HG02642 (cell line): ENCODE measurements at regions not wholly inside any gene's neighbourhood (a gene's known extent, or its start where the extent isn't known, plus 50 kb on each side); places are given as distances from the start of the nearest gene placed in this dataset.
"Not testable (repeated sequence)": the region's sequence is repeated elsewhere in the genome, so short reads cannot be mapped to it uniquely, and the experiment has no call there.

ENCODE experiments used
- ATAC-seq: cut with Tn5 transposase; IDR thresholded peaks from one replicate; pipeline ENCODE4 v1.9.1; 2021; ENCODE audit warnings: mild to moderate bottlenecking; ENCODE audit not compliant: unreplicated experiment, poor library complexity

DNA sequence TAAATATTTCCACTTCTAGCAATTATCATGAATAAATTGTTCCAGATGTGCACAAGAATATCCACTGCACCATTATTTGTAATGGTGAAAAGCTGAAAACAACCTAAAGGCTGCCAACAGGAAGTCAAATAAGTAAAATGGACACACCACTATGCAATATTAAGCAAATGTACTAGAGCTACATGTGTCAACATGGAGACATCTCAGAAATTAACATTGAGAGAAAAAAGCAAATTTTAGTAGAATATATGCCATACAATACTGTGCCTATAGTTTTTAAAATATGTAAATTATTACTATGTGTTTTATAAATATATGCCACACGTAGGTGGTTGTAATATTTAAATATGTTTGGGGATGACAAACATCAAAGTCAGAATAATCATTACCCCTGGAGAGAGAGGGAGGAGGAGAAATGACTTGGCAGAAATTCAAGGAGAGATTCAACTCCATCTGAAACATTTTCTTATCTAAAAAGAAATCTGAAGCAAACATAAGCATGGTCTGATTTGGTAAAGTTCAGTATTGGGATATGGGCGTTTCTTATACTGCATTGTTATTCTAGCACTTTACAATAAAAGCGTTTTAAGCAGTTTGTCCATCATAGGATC is 475.5 kb downstream of the QKI start:
- no peak for ATAC-seq

DNA sequence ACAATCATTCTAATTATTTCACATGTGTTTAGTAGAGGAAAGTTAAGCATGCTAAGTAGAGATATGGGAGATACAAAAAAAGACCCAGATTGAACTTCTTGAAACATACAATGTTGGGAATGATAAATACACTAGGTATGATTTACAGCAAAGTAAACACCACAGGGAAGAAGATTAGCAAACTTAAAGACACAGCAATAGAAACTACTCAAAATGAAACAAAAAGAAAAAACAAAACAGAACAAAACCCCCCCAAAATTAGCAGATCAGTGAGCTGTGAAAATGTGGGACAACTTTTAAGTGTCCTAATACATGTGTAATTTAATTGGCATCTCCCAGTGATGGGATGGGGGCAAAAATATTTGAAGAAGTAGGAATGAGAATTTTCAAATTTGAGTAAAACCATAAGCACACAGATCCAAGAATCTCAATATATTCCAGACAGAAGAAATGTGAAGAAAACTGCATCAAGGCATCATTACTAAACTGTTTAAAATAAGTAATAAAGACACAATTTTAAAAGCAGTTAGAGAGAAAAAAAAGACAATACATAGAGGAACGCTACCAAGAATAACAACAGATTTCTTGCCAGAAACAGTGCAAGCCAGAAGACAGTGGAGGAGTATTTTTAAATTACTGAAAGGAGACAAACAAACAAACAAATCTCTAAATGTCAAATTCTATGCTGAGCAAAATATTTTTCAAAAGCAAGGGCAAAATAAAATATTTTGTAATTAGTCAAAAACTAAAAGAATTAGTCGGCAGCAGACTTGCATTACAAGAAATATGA is 473.7 kb downstream of the QKI start:
- ATAC-seq = no peak

DNA sequence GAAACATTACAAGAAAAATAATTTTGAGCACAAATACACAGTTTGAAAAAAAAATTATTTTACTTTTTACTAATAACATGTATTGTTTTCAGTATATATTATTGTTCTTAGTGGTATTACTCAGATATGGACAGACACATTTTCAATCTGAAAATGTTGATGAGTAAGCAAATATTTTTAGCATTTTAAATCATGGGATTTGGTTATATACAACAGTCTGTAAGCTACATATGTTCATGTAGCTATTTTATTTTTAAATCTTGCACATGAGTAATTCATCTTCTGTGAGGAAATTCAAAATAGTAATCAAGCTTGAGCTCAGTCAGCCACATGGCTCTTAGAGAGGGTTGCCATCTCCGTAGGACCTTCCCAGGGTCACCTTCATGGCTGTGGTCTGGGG is 471.9 kb downstream of the QKI start:
- ATAC-seq = no peak

DNA sequence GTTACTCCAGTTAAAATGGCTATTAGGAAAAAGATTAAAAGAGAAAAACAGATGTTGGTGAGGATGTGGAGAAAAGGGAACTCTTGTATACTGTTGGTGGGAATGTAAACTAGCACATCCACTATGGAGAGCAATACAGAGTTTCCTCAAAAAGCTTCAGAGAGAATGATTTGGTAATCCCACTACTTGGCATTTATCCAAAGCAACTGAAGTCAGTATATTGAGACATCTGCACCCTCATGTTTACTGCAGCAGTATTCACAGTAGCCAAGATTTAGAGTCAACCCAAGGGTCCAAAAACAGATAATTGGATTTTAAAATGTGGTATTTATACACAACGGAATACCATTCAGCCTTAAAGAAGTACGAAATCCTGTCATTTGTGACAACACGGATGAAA is 469.5 kb downstream of the QKI start:
- ATAC-seq = no peak

DNA sequence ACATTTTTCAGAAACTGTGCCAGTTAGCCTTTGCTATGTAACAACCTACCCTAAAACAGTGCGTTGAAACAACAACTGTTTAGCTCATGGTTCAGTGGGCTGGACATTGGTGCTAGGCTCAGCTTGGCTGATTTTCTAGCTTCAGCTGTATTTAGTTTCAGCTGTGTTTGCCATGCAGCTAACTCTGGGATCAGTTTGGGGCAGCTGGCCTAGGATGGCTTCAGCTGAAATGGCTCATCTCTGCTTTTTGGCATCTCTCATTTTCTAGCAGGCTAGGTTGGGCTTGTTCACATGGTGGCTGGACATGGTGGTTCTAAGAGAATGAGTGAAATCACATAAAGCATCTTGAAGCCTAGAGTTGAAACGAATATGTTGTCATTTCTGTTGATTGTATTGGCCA is 464.2 kb downstream of the QKI start:
- no peak for ATAC-seq

DNA sequence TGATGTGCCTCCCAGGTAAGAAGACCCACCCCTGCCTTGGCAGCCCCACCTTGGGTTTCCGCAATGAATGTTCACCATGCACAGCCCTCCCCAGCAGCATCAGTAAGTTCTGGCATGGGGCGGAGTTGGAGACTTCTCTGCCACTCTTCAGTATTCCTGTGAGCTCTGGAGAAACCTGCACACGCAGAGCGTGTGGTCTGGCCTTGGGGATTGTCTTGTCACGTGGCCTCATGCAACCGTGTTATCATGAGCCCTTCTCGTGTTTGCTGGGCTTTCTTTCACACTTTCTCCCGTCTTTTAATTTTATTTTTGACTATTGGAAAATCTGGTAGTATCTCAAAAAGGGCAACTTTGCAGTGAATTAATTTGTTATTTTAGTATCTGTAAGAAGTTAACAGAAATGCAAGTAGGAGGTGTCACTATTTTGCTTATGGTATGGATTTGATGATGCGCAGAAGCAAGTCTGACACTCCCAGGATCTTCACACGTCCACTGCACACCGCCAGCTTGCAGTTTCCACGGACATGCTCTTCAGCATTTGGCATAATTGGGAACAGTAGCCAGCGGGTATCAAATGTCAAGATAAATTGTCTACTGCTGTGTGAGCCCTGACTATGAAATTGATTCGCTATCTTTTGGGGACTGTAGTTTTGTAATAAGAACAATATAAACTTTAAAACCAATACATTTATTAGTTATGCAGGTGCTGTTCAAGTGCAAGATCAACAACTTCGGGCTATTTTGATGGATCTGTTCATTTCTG is 463.5 kb downstream of the QKI start:
- ATAC-seq = no peak

DNA sequence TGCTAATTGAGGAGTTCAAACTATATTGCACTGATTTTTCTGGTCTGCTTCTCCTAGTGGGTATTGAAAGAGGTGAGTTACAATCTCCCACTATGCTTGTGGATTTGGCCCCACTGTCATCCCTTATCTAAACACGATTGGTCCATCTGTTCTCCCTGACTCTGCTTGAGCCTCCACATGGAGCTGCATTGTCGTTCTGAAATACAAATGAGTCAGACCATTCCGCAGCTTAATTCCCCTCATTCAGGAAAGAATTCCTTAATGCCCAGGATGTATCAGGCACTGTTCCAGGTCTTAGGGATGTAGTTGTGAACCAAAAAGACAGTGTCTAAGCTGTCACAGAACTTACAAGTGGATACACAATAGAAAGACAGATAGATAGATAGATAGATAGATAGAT is 461.9 kb downstream of the QKI start:
- no peak for ATAC-seq

DNA sequence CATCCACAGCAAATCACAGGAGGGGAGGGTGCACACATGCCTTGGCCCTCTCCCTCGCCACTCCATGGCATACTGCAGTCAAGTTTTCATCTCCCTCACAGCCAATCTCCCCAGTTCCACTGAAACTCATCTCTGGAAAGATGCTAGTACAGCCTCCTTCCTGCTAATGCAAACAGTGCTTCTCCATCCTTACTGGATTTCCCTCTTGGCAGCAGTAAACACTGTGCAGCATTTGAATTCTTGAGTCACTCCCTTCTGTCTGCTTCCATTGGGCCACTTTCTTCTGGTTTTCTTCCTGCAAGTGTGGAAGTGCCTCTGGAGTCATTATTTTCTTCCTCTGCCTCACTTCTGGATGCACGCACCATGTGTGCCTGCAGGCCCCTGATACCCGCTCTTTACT is 460.3 kb downstream of the QKI start:
- no peak for ATAC-seq

DNA sequence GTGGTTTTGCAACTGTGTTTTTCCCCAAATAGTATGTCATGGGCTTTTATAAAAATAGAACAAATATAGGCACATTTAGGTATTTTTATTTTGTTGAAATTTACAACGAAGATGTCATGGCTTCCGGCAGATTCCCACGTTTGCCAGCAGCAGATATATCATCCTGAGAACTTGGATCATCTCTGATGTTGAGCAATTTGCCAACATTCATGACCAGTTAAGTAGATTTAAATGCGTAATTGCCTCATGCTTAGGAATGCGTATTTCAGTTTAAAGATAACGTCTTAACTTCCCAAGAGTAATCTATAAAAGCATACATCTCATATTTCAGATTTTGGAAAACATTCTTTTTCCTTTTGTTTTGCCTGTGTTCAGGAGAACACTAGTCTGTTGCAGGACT is 457.8 kb downstream of the QKI start:
- ATAC-seq = no peak

DNA sequence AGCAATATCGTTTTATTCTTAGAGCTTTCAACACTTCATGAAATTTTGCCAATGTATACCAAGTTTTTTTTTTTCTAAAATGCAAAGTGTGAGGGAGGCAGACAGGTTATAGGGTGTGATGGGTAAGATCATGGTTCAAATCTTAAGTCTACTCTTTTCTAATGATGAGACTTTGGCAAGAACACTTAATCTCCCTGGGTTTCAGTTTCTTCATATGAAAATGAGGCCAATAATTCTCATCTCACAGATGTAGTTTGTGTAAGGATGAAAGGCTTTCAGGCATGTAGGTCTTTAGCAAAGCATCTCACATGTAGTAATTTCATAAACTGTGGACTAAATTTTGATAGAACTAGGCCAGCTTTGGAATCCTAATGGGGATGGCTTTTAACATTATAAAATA is 457.1 kb downstream of the QKI start:
- no peak for ATAC-seq

DNA sequence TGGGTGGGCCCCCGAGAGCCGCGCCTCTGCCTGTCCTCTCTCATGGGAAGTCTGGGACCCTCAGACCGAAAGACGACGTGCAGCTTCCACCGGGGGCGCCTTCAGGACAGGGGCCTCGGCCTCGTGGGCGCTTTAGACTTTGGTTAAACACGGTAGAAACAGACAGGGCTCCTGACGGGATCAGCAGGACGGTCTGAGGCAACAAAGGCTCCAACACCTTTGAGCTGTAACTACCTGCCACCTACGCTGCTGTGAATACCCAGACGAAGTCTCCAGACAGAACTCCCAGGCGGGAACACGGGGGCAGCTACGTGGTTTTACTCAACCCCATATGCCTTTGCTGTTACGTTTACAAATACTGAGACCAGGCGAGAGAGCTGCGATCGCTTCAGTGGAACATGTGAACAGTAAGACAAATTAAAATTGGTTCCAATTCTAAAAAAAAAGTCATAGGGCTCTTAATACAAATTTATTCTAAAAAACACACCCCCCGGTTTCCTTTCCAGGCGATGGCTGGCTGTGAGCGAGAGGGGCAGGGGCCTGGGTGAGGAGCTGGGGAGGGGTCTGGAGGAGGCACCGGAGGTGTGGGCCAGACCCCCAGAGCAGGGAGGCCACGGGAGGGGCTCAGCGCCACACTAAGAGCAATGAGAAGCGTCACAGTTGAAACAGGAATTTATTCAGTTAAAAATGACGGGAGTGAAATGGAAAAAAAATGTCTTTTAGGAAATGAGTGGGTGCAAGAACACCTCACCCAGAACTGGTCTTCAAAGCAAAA is 453.2 kb downstream of the QKI start:
- no peak for ATAC-seq

DNA sequence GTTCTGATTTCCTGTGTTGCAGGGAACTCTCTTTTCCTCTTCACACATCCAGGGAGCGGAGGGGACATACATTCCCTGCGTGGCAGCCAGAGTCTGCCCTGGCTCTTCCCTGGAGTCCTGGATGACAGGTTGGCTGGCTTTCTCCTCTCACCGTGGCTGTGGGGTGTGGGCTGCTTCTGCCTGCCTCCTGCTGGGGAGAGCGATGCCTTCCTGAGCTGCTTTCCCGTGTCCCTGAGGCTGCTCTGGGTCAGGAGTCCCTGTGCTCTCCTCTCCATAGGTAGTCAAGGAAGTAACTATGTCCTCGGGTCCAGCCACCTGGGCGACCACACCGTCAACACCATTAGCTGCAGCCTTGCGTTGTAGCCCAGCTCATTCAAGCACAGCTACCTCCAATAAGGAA is 451.7 kb downstream of the QKI start:
- ATAC-seq = no peak

DNA sequence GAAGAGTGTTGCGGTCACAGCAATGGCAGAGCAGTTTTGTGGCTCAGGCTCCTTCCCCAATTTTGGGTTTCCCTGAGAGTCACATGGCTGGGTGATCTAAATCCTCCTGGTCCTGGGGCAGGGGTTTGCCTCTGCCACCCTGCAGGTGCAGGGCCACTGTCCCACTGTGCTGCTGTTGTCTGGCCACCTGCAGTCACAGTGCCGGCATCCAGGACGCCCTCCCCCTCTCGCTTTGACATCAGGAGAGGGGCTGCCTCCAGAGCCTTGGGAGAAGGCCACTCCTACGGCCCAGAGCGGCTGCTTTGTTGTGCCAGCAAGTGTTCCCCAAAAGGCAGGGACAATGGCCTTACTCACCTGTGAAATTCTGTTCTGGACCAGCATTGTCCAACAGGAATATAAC is 449.0 kb downstream of the QKI start:
- ATAC-seq = no peak

DNA sequence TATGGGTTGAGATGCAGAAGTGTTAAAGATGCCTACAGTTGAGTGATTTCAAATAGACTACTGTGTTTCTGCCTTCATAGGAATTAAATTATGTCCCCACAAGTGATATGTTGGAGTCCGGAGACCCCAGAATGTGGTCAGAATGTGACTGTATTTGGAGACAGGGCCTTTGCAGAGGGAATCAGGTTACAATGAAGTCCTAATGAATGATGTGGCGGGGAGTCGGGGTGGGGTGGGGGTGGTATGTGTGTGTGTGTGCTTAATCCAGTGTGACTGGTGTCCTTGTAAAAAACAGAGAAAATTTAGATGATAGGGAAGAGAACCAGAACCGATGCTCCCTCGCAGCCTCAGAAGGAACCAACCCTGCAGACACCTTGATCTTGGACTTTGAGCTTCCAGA is 448.2 kb downstream of the QKI start:
- no peak for ATAC-seq

DNA sequence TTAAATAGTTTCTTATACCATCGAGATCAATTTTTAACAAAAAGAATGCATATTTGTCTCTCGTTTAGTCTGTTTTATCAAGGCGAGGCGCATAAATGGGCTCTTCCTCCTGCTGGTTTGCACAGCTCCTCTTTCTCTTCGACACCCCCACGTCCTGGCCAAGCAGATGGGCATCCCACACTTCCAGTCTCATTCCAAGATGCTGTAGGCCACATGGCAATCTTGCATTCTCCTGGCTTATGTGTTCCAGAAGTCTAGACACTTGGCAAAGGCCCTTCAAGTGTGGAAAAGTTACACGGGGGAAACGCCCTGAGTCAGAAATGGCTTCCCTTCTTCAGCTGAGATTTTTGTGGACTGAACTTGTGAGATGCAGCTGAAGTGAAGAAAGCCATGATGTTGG is 447.1 kb downstream of the QKI start:
- no peak for ATAC-seq

DNA sequence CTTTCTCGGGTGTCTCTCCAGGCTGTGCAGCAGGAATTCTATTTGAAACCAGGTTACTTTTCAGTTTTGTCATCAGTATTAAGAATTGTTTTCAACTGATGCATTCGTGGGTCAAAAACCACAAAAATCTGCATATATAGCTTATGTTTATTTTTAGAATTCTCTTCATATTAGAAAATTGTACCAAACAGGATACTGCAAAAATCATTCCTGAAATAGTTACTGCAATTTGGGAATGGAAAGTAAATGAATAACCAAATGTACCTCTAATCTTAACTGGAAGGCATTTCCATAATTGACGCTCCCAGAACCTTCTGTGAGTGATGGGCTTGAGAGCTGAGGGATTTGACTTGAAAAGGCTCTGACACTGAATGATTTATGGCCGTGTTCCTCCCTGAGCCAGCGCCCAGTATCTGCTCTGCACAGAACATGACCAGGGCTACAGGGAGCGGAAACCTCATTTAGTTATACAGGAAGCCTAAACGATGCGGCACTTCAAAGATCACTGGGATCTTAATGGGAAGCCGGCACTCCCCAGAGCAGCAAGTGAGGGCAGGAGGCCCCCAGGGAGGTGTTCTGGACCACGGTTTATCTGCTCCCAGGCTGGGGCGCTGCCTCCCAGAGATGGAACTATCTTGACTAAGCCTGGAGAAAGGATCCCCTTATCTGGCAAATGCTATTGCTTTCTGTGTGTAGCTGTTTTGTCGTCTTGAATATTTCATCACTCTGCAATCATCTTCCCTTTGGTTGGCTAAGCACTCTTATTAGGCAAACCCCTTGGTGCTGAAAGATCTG is 446.0 kb downstream of the QKI start:
- ATAC-seq = no peak

DNA sequence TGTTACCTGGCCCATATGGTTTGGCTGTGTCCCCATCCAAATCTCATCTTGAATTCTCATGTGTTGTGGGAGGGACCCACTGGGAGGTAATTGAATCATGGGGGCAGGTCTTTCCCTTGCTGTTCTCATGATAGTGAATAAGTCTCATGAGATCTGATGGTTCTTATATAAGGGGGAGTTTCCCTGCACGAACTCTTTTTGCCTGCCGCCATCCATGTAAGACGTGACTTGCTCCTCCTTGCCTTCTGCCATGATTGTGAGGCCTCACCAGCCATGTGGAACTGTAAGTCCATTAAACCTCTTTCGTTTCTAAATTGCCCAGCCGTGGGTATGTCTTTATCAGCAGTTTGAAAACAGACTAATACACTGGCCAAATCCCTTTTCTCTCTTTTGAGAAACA is 444.4 kb downstream of the QKI start:
- not testable (repeated sequence) for ATAC-seq

DNA sequence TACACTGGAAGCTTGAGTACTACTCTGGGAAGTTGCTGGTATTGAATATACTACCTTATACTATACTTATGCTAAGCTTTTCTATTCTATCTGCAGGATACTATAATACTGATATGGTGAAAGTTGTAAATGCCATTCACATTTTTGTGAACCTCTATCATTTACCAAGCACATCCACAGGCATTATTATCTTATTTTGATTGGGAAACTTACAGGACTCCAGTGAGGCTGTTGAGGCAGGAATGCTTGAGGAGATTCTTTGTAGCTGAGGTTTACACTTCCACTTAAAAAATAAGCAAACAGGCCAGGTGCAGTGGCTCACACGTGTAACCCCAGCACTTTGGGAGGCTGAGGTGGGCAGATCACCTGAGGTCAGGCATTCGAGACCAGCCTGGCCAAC is 442.9 kb downstream of the QKI start:
- ATAC-seq = no peak

DNA sequence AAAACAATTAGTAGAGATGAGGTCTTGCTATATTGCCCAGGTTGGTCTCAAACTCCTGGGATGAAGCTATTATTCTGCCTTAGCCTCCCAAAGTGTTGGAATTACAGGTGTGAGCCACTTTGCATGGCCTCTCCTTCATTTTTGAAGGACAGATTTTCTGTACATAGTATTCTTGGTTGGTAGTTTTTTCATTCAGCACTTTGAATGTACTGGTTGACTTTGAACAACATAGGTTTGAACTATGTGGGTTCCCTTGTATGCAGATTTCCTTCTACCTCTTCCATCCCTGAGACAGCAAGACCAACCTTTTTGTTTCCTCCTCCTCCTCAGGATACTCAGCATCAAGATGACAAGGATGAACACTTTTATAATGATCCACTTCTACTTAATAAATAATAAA is 436.4 kb downstream of the QKI start:
- ATAC-seq = no peak

DNA sequence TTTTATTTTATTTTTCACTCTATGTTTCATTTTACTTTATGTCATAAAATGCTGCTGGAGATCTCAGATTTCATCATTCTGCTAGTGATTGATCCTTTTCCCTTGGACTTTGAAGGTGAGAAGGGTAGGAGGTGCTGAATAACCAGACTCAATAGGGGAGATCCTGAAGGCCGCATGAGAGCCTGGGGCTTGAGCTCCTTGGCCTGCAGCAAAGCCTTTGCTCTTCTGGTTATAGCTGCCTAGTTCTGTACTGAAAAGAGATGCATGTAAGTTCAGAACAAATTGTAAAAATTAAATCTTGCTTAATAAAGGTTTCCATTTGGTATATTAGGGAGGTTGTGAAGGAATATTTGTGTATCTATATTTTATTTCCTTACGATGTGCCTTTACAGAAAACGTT is 430.2 kb downstream of the QKI start:
- no peak for ATAC-seq
